Endodermal cell (in vitro differentiated cells): ENCODE measurements at regions not wholly inside any gene's neighbourhood (a gene's known extent, or its start where the extent isn't known, plus 50 kb on each side); places are given as distances from the start of the nearest gene placed in this dataset.

ENCODE experiments used
- DNase-seq: peaks from one replicate; pipeline ENCODE4 v3.0.0-alpha.2; 2017
- H3K27ac ChIP-seq: 2 replicates; pipeline ENCODE4 v1.5.1; 2013; ENCODE audit warnings: mild to moderate bottlenecking, low read depth, low read length, moderate library complexity
- H3K27me3 ChIP-seq: 2 replicates; pipeline ENCODE4 v1.6.1; 2013; ENCODE audit warnings: mild to moderate bottlenecking, low read length, moderate library complexity; ENCODE audit not compliant: insufficient read depth, control insufficient read depth, poor library complexity, severe bottlenecking
- H3K36me3 ChIP-seq: 2 replicates; pipeline ENCODE4 v1.7.0; 2013; ENCODE audit warnings: mild to moderate bottlenecking, low read length, moderate library complexity; ENCODE audit not compliant: control insufficient read depth, insufficient read depth
- H3K4me1 ChIP-seq: one replicate; pipeline ENCODE4 v1.7.0; 2013; ENCODE audit warnings: low read length; ENCODE audit not compliant: control insufficient read depth, insufficient read depth
- H3K4me3 ChIP-seq: 2 replicates; pipeline ENCODE4 v1.5.1; 2013; ENCODE audit warnings: mild to moderate bottlenecking, low read length, moderate library complexity
- H3K9ac ChIP-seq: 2 replicates; pipeline ENCODE4 v1.6.1; 2013; ENCODE audit warnings: mild to moderate bottlenecking, low read length, moderate library complexity; ENCODE audit not compliant: poor library complexity, severe bottlenecking; ENCODE audit errors: extremely low read depth
- H3K9me3 ChIP-seq: 2 replicates; pipeline ENCODE4 v1.6.1; 2013; ENCODE audit warnings: mild to moderate bottlenecking, low read length, moderate library complexity; ENCODE audit not compliant: control insufficient read depth
- H3K27ac Mint-ChIP-seq: 2 replicates; pipeline ENCODE4 v1.8.0; 2020; ENCODE audit warnings: mixed read lengths
- H3K27me3 Mint-ChIP-seq: 2 replicates; pipeline ENCODE4 v1.8.0; 2021; ENCODE audit warnings: mild to moderate bottlenecking, mixed read lengths; ENCODE audit not compliant: insufficient read depth
- H3K36me3 Mint-ChIP-seq: 2 replicates; pipeline ENCODE4 v1.8.0; 2020; ENCODE audit warnings: low read depth, mixed read lengths
- H3K4me1 Mint-ChIP-seq: 2 replicates; pipeline ENCODE4 v1.8.0; 2020; ENCODE audit warnings: mixed read lengths
- H3K4me3 Mint-ChIP-seq: 2 replicates; pipeline ENCODE4 v1.8.0; 2020; ENCODE audit warnings: mild to moderate bottlenecking, moderate library complexity, mixed read lengths
- H3K9me3 Mint-ChIP-seq: 2 replicates; pipeline ENCODE4 v1.8.0; 2020; ENCODE audit warnings: mild to moderate bottlenecking, mixed read lengths
- WGBS, 2 experiments: methylation state at CpG; one replicate each; pipeline versions ENCODE4 v1.1.5 to v1.1.7; 2013; ENCODE audit warnings: missing lambda C conversion rate in 2 of 2, mixed read lengths in 1 of 2; ENCODE audit not compliant: insufficient coverage in 1 of 2, insufficient read length in 1 of 2; 5-methylcytosine and 5-hydroxymethylcytosine counted together
- TF ChIP-seq, protein P1 (sequence below): fragments of 200-600 bp; sonication (generic); conservative IDR thresholded peaks from 2 replicates; pipeline ENCODE4 v1.5.0; 2021; ENCODE audit warnings: antibody characterized with exemption, mild to moderate bottlenecking

DNA sequence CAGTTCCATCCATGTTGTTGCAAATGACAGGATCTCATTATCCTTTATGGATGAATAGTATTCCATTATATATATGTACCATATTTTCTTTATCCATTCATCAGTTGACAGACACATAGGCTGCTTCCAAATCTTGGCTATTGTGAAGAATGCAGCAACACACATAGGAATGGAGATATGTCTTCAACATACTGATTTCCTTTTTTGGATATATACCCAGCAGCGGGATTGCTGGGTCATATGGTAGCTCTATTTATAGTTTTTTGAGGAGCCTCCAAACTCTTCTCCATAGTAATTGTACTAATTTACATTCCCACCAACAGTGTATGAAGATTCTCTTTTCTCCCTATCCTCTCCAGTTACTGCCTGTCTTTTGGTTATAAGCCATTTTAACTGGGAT lies 383.9 kb upstream of the CHORDC1 start:
- H3K36me3 ChIP-seq: no peaks in the 10 kb centered on the region
- DNase-seq: no peak
- Mint-ChIP-seq H3K27ac (no peak overlapping the region), H3K4me3 (no peak overlapping the region), H3K4me1 (no peaks in the 10 kb centered on the region), H3K9me3 (peaks cover 6% of the 10 kb centered on the region), H3K27me3 (no peaks in the 10 kb centered on the region), H3K36me3 (no peaks in the 10 kb centered on the region)
- H3K4me3 ChIP-seq: no peak overlapping the region
- TF ChIP-seq, protein P1, sequence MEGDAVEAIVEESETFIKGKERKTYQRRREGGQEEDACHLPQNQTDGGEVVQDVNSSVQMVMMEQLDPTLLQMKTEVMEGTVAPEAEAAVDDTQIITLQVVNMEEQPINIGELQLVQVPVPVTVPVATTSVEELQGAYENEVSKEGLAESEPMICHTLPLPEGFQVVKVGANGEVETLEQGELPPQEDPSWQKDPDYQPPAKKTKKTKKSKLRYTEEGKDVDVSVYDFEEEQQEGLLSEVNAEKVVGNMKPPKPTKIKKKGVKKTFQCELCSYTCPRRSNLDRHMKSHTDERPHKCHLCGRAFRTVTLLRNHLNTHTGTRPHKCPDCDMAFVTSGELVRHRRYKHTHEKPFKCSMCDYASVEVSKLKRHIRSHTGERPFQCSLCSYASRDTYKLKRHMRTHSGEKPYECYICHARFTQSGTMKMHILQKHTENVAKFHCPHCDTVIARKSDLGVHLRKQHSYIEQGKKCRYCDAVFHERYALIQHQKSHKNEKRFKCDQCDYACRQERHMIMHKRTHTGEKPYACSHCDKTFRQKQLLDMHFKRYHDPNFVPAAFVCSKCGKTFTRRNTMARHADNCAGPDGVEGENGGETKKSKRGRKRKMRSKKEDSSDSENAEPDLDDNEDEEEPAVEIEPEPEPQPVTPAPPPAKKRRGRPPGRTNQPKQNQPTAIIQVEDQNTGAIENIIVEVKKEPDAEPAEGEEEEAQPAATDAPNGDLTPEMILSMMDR: no peak
- no peaks in the 10 kb centered on the region for H3K27me3 ChIP-seq
- H3K9me3 ChIP-seq: no peaks in the 10 kb centered on the region
- no peaks in the 10 kb centered on the region for H3K4me1 ChIP-seq
- no peak overlapping the region for H3K27ac ChIP-seq
- no peak overlapping the region for H3K9ac ChIP-seq
- WGBS, 2 experiments: 100% methylated on average over 1 of the region's 1 CpG

DNA sequence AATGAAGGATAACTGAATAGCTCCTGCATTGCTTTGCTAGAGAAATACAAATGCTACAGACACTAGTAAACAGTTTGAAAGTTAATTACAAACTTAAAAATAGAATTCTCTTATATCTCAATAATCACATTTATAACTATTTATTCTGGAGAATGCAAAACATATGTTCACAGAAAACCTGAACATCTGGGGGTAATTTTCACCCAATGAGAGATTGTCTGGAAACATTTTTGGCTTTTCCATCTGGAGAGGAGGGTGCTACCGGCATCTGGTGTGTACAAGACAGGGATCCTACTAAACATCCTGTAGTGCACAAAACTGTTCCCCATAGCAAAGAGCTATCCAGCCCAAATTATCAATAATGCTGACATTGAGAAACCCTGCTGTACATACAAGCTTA lies 378.4 kb upstream of the CHORDC1 start:
- H3K9me3 Mint-ChIP-seq: peaks cover 6% of the 10 kb centered on the region
- no peaks in the 10 kb centered on the region for H3K27me3 Mint-ChIP-seq
- no peaks in the 10 kb centered on the region for H3K27me3 ChIP-seq
- H3K4me3 Mint-ChIP-seq: no peak overlapping the region
- DNase-seq: no peak
- no peaks in the 10 kb centered on the region for H3K36me3 Mint-ChIP-seq
- H3K9ac ChIP-seq: no peak overlapping the region
- H3K9me3 ChIP-seq: no peaks in the 10 kb centered on the region
- WGBS, 2 experiments: 95 to 100% methylated on average over 1 of the region's 1 CpG
- no peak overlapping the region for H3K4me3 ChIP-seq
- no peaks in the 10 kb centered on the region for H3K36me3 ChIP-seq
- H3K4me1 ChIP-seq: no peaks in the 10 kb centered on the region
- H3K4me1 Mint-ChIP-seq: no peaks in the 10 kb centered on the region
- no peak overlapping the region for H3K27ac Mint-ChIP-seq
- TF ChIP-seq, protein P1: no peak
- H3K27ac ChIP-seq: no peak overlapping the region

DNA sequence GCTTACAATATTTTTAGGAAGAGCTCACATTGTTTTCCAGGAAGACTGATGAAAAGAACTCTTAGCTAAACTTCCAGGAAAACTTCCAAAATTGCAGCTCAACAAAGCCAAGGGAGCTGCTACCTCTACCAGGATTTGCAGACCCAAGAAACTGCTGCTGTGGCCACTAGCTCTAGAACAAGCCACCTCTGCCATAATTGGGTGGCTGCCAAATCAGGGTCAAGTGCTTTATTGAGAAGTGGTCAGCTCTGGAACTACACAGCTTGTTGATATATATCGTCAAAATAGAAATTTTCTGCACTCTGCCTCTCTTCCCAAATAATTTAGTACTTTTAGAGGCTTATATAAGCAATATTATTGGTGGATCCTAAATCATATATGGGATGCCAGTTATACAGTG lies 371.8 kb upstream of the CHORDC1 start:
- peaks cover 10% of the 10 kb centered on the region for H3K9me3 Mint-ChIP-seq
- TF ChIP-seq, protein P1: peak; percentile 16

More for the DNA sequence above, 371.8 kb upstream of the CHORDC1 start:
- no peaks in the 10 kb centered on the region for H3K4me1 ChIP-seq
- H3K9me3 ChIP-seq: no peaks in the 10 kb centered on the region
- peak; percentile 42 for DNase-seq
- H3K9ac ChIP-seq: no peak overlapping the region
- Mint-ChIP-seq H3K27ac (no peak overlapping the region), H3K4me3 (no peak overlapping the region), H3K4me1 (no peaks in the 10 kb centered on the region), H3K36me3 (no peaks in the 10 kb centered on the region), H3K27me3 (no peaks in the 10 kb centered on the region)
- H3K27me3 ChIP-seq: no peaks in the 10 kb centered on the region
- H3K4me3 ChIP-seq: no peak overlapping the region
- no peak overlapping the region for H3K27ac ChIP-seq
- WGBS, 2 experiments: 100% methylated on average over 1 of the region's 1 CpG; no CpG with 5 or more reads in 1 of the 2 experiments
- H3K36me3 ChIP-seq: no peaks in the 10 kb centered on the region
